ENCODE measurements at regions not wholly inside any gene's neighbourhood (a gene's known extent, or its start where the extent isn't known, plus 50 kb on each side); places are given as distances from the start of the nearest gene placed in this dataset.

DNA sequence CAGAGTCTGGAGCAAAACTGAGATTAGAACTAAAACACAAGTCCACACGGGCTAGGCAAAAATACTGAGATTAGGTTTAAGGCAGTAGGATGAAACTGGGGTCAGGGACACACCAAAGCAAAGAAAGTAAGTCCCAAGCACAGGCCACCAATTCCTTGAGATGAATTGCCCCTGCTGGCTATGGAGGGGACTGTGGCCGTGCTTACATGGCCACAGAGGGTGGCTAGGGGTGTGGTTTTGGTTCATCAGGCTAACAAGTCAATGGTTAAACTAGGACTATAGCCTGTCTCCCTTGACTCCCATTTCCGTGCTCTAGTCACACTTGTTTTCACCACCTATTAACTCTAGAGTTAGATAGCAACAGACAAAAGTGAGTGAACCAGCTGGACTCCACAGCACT is 394.8 kb downstream of the PBX1 start (continued):
- TF ChIP-seq, protein P1, sequence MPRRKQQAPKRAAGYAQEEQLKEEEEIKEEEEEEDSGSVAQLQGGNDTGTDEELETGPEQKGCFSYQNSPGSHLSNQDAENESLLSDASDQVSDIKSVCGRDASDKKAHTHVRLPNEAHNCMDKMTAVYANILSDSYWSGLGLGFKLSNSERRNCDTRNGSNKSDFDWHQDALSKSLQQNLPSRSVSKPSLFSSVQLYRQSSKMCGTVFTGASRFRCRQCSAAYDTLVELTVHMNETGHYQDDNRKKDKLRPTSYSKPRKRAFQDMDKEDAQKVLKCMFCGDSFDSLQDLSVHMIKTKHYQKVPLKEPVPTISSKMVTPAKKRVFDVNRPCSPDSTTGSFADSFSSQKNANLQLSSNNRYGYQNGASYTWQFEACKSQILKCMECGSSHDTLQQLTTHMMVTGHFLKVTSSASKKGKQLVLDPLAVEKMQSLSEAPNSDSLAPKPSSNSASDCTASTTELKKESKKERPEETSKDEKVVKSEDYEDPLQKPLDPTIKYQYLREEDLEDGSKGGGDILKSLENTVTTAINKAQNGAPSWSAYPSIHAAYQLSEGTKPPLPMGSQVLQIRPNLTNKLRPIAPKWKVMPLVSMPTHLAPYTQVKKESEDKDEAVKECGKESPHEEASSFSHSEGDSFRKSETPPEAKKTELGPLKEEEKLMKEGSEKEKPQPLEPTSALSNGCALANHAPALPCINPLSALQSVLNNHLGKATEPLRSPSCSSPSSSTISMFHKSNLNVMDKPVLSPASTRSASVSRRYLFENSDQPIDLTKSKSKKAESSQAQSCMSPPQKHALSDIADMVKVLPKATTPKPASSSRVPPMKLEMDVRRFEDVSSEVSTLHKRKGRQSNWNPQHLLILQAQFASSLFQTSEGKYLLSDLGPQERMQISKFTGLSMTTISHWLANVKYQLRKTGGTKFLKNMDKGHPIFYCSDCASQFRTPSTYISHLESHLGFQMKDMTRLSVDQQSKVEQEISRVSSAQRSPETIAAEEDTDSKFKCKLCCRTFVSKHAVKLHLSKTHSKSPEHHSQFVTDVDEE (CRISPR knock-in tag; IDR thresholded peaks at IDR 0.05), result no peak
- no peak for TF ChIP-seq TOX (CRISPR knock-in tag; IDR thresholded peaks at IDR 0.05; ENCODE audit: borderline replicate concordance)
- TF ChIP-seq ZNF8 (CRISPR knock-in tag; IDR thresholded peaks at IDR 0.05), result no peak

DNA sequence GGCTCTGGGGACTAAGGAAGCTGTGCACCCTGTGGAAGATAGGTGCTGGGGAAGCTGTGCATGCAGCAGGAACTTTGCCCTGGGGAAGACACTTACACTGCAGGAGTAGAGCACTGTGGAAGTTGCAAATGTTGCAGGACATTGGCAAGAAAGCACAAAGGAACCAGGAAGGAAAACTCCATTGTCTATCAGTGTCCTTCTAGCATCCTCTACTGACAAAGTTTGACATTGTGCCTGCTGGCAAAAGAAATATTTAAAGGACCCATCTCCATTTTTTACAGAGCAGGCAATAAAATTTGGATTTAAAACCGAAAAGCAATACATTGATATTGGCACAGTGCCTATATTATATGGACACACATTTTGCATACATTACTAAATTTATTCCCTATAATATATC is 394.1 kb downstream of the PBX1 start:
- TF ChIP-seq GLIS3 (CRISPR knock-in tag; IDR thresholded peaks at IDR 0.05) (no peak), ARNTL (CRISPR knock-in tag; IDR thresholded peaks at IDR 0.05; ENCODE audit: borderline replicate concordance, low read depth) (no peak), PPARA (CRISPR knock-in tag; IDR thresholded peaks at IDR 0.05; ENCODE audit: borderline replicate concordance) (no peak), ZNF70 (CRISPR knock-in tag; IDR thresholded peaks at IDR 0.05) (no peak), ZFP3 (CRISPR knock-in tag; IDR thresholded peaks at IDR 0.05) (no peak), ZNF565 (CRISPR knock-in tag; conservative IDR thresholded peaks at IDR 0.05; ENCODE audit: low read depth) (no peak)
- TF ChIP-seq, protein P1 (CRISPR knock-in tag; IDR thresholded peaks at IDR 0.05), result no peak
- no peak for ATAC-seq

DNA sequence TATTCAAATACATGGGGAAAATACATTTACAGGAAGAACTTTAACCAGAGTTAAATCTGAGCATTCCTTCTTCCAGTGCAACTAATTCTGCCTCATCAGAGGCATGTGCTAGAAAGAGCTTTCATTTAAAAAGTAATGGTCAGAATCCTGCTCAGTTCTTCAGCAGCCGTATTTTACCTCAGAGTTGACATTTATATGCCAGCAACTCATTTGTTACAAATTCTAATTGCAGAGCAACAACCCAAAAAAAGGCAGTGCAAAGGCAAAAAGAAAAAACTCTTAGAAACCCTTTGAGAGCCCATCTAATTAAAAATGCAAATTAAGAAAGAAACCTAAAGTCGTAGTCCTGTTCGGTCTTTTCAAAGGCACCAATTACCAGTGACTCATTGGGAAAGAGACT is 392.5 kb downstream of the PBX1 start:
- TF ChIP-seq BACH2 (CRISPR knock-in tag; IDR thresholded peaks at IDR 0.05; ENCODE audit: borderline replicate concordance) (no peak), ZC3H10 (CRISPR knock-in tag; IDR thresholded peaks at IDR 0.05) (no peak), ESRRG (CRISPR knock-in tag; IDR thresholded peaks at IDR 0.05) (no peak), RARB (CRISPR knock-in tag; IDR thresholded peaks at IDR 0.05) (no peak), OSR1 (CRISPR knock-in tag; IDR thresholded peaks at IDR 0.05) (no peak)
- TF ChIP-seq, protein P2, sequence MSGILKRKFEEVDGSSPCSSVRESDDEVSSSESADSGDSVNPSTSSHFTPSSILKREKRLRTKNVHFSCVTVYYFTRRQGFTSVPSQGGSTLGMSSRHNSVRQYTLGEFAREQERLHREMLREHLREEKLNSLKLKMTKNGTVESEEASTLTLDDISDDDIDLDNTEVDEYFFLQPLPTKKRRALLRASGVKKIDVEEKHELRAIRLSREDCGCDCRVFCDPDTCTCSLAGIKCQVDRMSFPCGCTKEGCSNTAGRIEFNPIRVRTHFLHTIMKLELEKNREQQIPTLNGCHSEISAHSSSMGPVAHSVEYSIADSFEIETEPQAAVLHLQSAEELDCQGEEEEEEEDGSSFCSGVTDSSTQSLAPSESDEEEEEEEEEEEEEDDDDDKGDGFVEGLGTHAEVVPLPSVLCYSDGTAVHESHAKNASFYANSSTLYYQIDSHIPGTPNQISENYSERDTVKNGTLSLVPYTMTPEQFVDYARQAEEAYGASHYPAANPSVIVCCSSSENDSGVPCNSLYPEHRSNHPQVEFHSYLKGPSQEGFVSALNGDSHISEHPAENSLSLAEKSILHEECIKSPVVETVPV (CRISPR knock-in tag; IDR thresholded peaks at IDR 0.05), result no peak
- no peak for ATAC-seq

DNA sequence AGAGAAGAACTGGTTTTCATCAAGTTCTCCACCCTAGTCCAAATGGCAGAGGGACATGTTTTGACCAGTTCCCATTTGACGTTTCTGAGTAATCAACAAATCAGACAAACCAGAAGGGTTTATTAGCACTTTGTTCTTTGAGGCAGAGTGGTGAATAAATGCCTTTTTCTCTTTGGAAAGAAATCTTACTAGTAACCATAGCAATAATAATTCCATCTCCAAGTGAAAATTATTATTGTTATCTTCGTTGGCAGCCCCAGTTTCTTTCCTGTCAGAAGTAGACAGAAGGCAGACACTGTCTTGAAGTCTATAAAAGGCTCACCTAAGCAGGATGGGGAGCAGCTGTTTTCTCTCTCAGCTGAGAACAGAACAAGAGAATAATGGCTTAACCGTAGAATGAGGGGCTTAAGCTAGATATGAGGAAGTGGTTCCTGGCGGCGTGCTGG is 391.6 kb downstream of the PBX1 start:
- TF ChIP-seq, protein P1 (CRISPR knock-in tag; IDR thresholded peaks at IDR 0.05), result no peak
- TF ChIP-seq, protein P3, sequence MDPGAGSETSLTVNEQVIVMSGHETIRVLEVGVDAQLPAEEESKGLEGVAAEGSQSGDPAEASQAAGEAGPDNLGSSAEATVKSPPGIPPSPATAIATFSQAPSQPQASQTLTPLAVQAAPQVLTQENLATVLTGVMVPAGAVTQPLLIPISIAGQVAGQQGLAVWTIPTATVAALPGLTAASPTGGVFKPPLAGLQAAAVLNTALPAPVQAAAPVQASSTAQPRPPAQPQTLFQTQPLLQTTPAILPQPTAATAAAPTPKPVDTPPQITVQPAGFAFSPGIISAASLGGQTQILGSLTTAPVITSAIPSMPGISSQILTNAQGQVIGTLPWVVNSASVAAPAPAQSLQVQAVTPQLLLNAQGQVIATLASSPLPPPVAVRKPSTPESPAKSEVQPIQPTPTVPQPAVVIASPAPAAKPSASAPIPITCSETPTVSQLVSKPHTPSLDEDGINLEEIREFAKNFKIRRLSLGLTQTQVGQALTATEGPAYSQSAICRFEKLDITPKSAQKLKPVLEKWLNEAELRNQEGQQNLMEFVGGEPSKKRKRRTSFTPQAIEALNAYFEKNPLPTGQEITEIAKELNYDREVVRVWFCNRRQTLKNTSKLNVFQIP (CRISPR knock-in tag; IDR thresholded peaks at IDR 0.05; ENCODE audit: borderline replicate concordance, low read depth), result no peak
- TF ChIP-seq TOX (CRISPR knock-in tag; IDR thresholded peaks at IDR 0.05; ENCODE audit: borderline replicate concordance) (no peak), RARB (CRISPR knock-in tag; IDR thresholded peaks at IDR 0.05) (no peak), ISL1 (CRISPR knock-in tag; IDR thresholded peaks at IDR 0.05) (no peak), ZNF8 (CRISPR knock-in tag; IDR thresholded peaks at IDR 0.05) (no peak), ESRRG (CRISPR knock-in tag; IDR thresholded peaks at IDR 0.05) (no peak), CSDC2 (CRISPR knock-in tag; IDR thresholded peaks at IDR 0.05) (no peak), ZNF70 (CRISPR knock-in tag; IDR thresholded peaks at IDR 0.05) (no peak), ZFP3 (CRISPR knock-in tag; IDR thresholded peaks at IDR 0.05) (no peak), OSR1 (CRISPR knock-in tag; IDR thresholded peaks at IDR 0.05) (no peak), BACH2 (CRISPR knock-in tag; IDR thresholded peaks at IDR 0.05; ENCODE audit: borderline replicate concordance) (no peak), PPARA (CRISPR knock-in tag; IDR thresholded peaks at IDR 0.05; ENCODE audit: borderline replicate concordance) (no peak), TCF4 (CRISPR knock-in tag; IDR thresholded peaks at IDR 0.05; ENCODE audit: borderline replicate concordance) (no peak)
- TF ChIP-seq, protein P4, sequence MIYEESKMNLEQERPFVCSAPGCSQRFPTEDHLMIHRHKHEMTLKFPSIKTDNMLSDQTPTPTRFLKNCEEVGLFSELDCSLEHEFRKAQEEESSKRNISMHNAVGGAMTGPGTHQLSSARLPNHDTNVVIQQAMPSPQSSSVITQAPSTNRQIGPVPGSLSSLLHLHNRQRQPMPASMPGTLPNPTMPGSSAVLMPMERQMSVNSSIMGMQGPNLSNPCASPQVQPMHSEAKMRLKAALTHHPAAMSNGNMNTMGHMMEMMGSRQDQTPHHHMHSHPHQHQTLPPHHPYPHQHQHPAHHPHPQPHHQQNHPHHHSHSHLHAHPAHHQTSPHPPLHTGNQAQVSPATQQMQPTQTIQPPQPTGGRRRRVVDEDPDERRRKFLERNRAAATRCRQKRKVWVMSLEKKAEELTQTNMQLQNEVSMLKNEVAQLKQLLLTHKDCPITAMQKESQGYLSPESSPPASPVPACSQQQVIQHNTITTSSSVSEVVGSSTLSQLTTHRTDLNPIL (CRISPR knock-in tag; IDR thresholded peaks at IDR 0.05; ENCODE audit: low read depth), result no peak
- ATAC-seq, result no peak
